GM12891 (cell line): ENCODE measurements at regions not wholly inside any gene's neighbourhood (a gene's known extent, or its start where the extent isn't known, plus 50 kb on each side); places are given as distances from the start of the nearest gene placed in this dataset.

ENCODE experiments used
- POLR2A ChIP-seq: IDR thresholded peaks from 2 replicates; pipeline ENCODE4 v1.6.1; 2011; ENCODE audit warnings: low read depth, low read length, control low read depth
- POLR2AphosphoS5 ChIP-seq: IDR thresholded peaks from 2 replicates; pipeline ENCODE4 v1.6.1; 2011; ENCODE audit warnings: low read depth, low read length, control low read depth
- TAF1 ChIP-seq: IDR thresholded peaks from 2 replicates; pipeline ENCODE4 v1.6.1; 2011; ENCODE audit warnings: low read depth, low read length, control low read depth

GRCh38 chr16:63613701-63614100, 1508.2 kb downstream of the CDH11 start:
- TF ChIP-seq POLR2A (no peak), TAF1 (no peak), POLR2AphosphoS5 (no peak)
